Neural crest cell (in vitro differentiated cells): ENCODE measurements at regions not wholly inside any gene's neighbourhood (a gene's known extent, or its start where the extent isn't known, plus 50 kb on each side); places are given as distances from the start of the nearest gene placed in this dataset.

ENCODE experiments used
- DNase-seq: peaks from one replicate; pipeline ENCODE4 v3.0.0; 2021; ENCODE audit warnings: low read depth, mixed read lengths, low spot score
- H3K27ac Mint-ChIP-seq: one replicate; pipeline ENCODE4 v1.8.0; 2021; ENCODE audit warnings: mild to moderate bottlenecking, mixed read lengths; ENCODE audit not compliant: unreplicated experiment
- H3K27me3 Mint-ChIP-seq: 2 replicates; pipeline ENCODE4 v1.8.0; 2021; ENCODE audit warnings: low read depth, mild to moderate bottlenecking, mixed read lengths
- H3K36me3 Mint-ChIP-seq: 2 replicates; pipeline ENCODE4 v1.8.0; 2021; ENCODE audit warnings: low read depth, mild to moderate bottlenecking, mixed read lengths
- H3K4me1 Mint-ChIP-seq: 2 replicates; pipeline ENCODE4 v1.8.0; 2021; ENCODE audit warnings: mixed read lengths
- H3K4me3 Mint-ChIP-seq: one replicate; pipeline ENCODE4 v1.8.0; 2021; ENCODE audit warnings: mild to moderate bottlenecking, mixed read lengths
- H3K9me3 Mint-ChIP-seq: 2 replicates; pipeline ENCODE4 v1.8.0; 2021; ENCODE audit warnings: mixed read lengths
- CTCF ChIP-seq: fragments of 200-600 bp; sonication (generic); conservative IDR thresholded peaks from 2 replicates; pipeline ENCODE4 v1.5.0; 2021; ENCODE audit warnings: antibody characterized with exemption, mild to moderate bottlenecking

- Mint-ChIP-seq H3K36me3 (no peaks in the 10 kb centered on the region), H3K27me3 (no peaks in the 10 kb centered on the region), H3K9me3 (peaks cover 6% of the 10 kb centered on the region), H3K4me1 (no peaks in the 10 kb centered on the region), H3K27ac (no peak overlapping the region), H3K4me3 (no peak overlapping the region)
- no peak for DNase-seq
- no peak for TF ChIP-seq CTCF
These were observed 1829.6 kb upstream of the NUDT12 start for GRCh38 chr5:105392122-105392709.

- peaks cover 5% of the 10 kb centered on the region for H3K9me3 Mint-ChIP-seq
- TF ChIP-seq CTCF, result no peak
- no peak overlapping the region for H3K27ac Mint-ChIP-seq
- no peak overlapping the region for H3K4me3 Mint-ChIP-seq
- H3K4me1 Mint-ChIP-seq, result no peaks in the 10 kb centered on the region
- H3K27me3 Mint-ChIP-seq, result no peaks in the 10 kb centered on the region
- DNase-seq, result no peak
- no peaks in the 10 kb centered on the region for H3K36me3 Mint-ChIP-seq
These were observed 1817.5 kb upstream of the NUDT12 start for GRCh38 chr5:105380126-105380525.

DNA sequence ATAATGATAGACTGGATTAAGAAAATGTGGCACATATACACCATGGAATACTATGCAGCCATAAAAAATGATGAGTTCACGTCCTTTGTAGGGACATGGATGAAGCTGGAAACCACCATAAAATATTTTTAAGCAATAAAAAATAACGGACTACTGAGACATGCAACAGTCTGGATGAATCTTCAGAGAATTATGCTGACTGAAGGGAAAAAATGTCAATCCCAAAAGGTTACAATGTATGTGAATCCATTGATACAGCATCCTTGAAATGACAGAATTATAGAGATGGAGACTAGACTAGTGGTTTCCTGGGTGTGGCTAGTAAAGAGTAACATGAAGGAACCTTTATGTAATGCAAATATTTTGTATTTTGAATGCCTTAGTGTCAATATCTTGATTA lies 1808.6 kb upstream of the NUDT12 start:
- Mint-ChIP-seq H3K36me3 (no peaks in the 10 kb centered on the region), H3K27me3 (no peaks in the 10 kb centered on the region)
- TF ChIP-seq CTCF, result no peak

DNA sequence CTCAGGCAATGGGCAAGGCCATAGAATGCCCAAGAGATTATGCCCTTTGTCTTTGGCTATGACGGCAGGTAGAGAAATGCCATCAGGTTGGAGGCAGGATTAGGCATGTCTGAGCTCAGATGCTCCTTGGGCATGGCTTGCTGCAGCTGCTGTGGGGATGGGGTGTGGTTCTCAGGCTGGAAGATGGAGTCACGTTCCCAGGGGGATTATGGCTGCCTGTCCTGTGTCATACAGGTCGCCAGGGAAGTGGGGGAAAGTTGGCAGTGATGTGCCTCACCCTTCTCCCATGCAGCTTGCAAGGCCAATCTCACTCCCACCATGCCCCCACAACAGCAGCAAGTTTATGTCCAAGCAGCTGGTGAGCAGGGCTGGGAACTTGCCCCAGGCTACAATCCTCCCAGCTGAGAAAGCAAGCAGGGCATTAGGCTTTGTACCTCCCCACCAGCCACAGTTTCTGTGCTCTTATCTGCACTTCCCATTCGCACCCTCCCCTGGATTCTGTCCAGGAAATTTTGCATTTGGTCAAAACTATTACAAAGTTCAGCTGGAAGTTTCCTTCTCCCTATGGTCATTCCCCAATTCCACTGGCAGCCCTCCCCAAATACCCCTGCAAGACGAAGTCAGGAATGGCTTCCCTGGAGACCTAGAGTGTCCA lies 1788.0 kb upstream of the NUDT12 start:
- no peak for TF ChIP-seq CTCF
- Mint-ChIP-seq H3K9me3 (peaks cover 4% of the 10 kb centered on the region), H3K27ac (no peak overlapping the region), H3K4me1 (no peaks in the 10 kb centered on the region), H3K4me3 (no peak overlapping the region), H3K36me3 (no peaks in the 10 kb centered on the region), H3K27me3 (no peaks in the 10 kb centered on the region)
- no peak for DNase-seq

More for the DNA sequence above, 1808.6 kb upstream of the NUDT12 start:
- H3K4me3 Mint-ChIP-seq, result no peak overlapping the region
- peaks cover 4% of the 10 kb centered on the region for H3K9me3 Mint-ChIP-seq
- H3K4me1 Mint-ChIP-seq, result no peaks in the 10 kb centered on the region
- DNase-seq, result no peak
- H3K27ac Mint-ChIP-seq, result no peak overlapping the region

- Mint-ChIP-seq H3K36me3 (no peaks in the 10 kb centered on the region), H3K27me3 (no peaks in the 10 kb centered on the region), H3K4me1 (no peaks in the 10 kb centered on the region), H3K27ac (no peak overlapping the region), H3K9me3 (peaks cover 8% of the 10 kb centered on the region), H3K4me3 (no peak overlapping the region)
- no peak for TF ChIP-seq CTCF
- no peak for DNase-seq
These were observed 1769.0 kb upstream of the NUDT12 start for GRCh38 chr5:105331558-105331957.
